CD4-positive, alpha-beta T cell (primary cell): ENCODE measurements at regions not wholly inside any gene's neighbourhood (a gene's known extent, or its start where the extent isn't known, plus 50 kb on each side); places are given as distances from the start of the nearest gene placed in this dataset.

Source experiments
- ATAC-seq: fragments of 200-7000 bp; cut with Tn5 transposase; one replicate; pipeline ENCODE4 v1.10.0; 2022; ENCODE audit warnings: mild to moderate bottlenecking; ENCODE audit not compliant: poor library complexity
- CTCF ChIA-PET: fragments of 350-600 bp; sonication (Branson Sonifier 250); formaldehyde crosslinking; loops from one replicate; lab custom pipeline; 2021; ENCODE audit warnings: antibody characterized with exemption, inconsistent platforms; lab: Charles Lee
- POLR2A ChIA-PET: fragments of 350-600 bp; sonication (Branson Sonifier 250); formaldehyde crosslinking; loops from one replicate; lab custom pipeline; 2021; ENCODE audit warnings: antibody characterized with exemption, inconsistent platforms; lab: Charles Lee
- DNase-seq, 14 experiments: peaks; one replicate each; pipeline ENCODE4 v3.0.0-alpha.2; 2013 to 2020; ENCODE audit warnings: mixed read lengths in 2 of 14
- H3K27ac ChIP-seq, 2 donors: one replicate each; pipeline versions ENCODE4 v1.5.1 to v1.7.0; 2013; ENCODE audit warnings: low read length in 2 of 2, low read depth in 1 of 2, mild to moderate bottlenecking in 1 of 2
- H3K27me3 ChIP-seq, 2 experiments: 1 replicate in 1 of 2; 2 replicates in 1 of 2; pipeline versions ENCODE4 v1.6.1 to v1.7.0; 2013; ENCODE audit warnings: low read length in 2 of 2, control low read depth in 1 of 2, mild to moderate bottlenecking in 1 of 2, moderate library complexity in 1 of 2; ENCODE audit not compliant: insufficient read depth in 2 of 2, control insufficient read depth in 1 of 2
- H3K36me3 ChIP-seq: one replicate; pipeline ENCODE4 v1.6.1; 2013; ENCODE audit warnings: low read length, control low read depth; ENCODE audit not compliant: insufficient read depth
- H3K4me1 ChIP-seq: one replicate; pipeline ENCODE4 v1.6.1; 2013; ENCODE audit warnings: low read length, control low read depth; ENCODE audit not compliant: insufficient read depth
- H3K4me3 ChIP-seq: one replicate; pipeline ENCODE4 v1.5.1; 2013; ENCODE audit warnings: mild to moderate bottlenecking, low read length, moderate library complexity
- H3K9me3 ChIP-seq, 2 experiments: 1 replicate in 1 of 2; 2 replicates in 1 of 2; pipeline versions ENCODE4 v1.6.1 to v1.7.0; 2013; ENCODE audit warnings: low read length in 2 of 2, mild to moderate bottlenecking in 2 of 2, control low read depth in 1 of 2, moderate library complexity in 1 of 2; ENCODE audit not compliant: control insufficient read depth in 1 of 2, insufficient read depth in 1 of 2
- H3K27ac Mint-ChIP-seq: one replicate; pipeline ENCODE4 v1.8.0; 2020; ENCODE audit warnings: mixed read lengths
- H3K27me3 Mint-ChIP-seq: one replicate; pipeline ENCODE4 v1.8.0; 2021; ENCODE audit warnings: mixed read lengths
- H3K36me3 Mint-ChIP-seq: one replicate; pipeline ENCODE4 v1.8.0; 2021; ENCODE audit warnings: low read depth, mixed read lengths
- H3K4me1 Mint-ChIP-seq: one replicate; pipeline ENCODE4 v1.8.0; 2021; ENCODE audit warnings: low read depth, mixed read lengths
- H3K4me3 Mint-ChIP-seq: one replicate; pipeline ENCODE4 v1.8.0; 2020; ENCODE audit warnings: mild to moderate bottlenecking, mixed read lengths
- H3K9me3 Mint-ChIP-seq: one replicate; pipeline ENCODE4 v1.8.0; 2020; ENCODE audit warnings: mixed read lengths
- intact Hi-C, 2 experiments: fragments of 100-400 bp; cut with DNase I in 1 of 2; cut with micrococcal nuclease in 1 of 2; formaldehyde crosslinking; loops; one replicate each; pipeline versions ENCODE4 v1.15.1 to v1.9.0; 2023 to 2025; cut with DNase I, micrococcal nuclease
- TF ChIP-seq, protein P1 (sequence below): fragments of 200-600 bp; IDR thresholded peaks from one replicate; pipeline ENCODE4 v1.8.0; 2022; ENCODE audit warnings: antibody characterized with exemption, mild to moderate bottlenecking

DNA sequence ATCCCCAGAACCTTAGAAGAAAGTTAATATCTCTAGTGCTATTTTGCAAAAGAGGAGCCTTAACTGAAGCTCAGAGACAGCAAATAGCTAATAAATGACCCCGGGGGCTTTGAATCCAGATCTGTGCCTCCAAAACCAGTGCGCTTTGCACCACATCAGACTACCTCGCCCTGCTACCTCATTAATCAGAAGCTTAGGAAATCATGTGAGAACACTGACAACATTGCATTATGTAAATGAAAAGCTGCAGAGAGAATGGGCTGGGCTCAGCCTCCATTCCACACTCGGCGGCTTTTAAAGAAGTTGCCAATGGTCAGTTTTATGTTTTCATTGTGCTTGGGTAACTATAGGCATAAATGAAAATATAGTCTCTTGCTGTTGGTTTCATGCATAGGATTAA is 54.0 kb upstream of the STMND1 start:
- CTCF ChIA-PET, result no interaction called here
- intact Hi-C loops, result no loop called here
- no peaks in the 10 kb centered on the region for H3K4me1 Mint-ChIP-seq

DNA sequence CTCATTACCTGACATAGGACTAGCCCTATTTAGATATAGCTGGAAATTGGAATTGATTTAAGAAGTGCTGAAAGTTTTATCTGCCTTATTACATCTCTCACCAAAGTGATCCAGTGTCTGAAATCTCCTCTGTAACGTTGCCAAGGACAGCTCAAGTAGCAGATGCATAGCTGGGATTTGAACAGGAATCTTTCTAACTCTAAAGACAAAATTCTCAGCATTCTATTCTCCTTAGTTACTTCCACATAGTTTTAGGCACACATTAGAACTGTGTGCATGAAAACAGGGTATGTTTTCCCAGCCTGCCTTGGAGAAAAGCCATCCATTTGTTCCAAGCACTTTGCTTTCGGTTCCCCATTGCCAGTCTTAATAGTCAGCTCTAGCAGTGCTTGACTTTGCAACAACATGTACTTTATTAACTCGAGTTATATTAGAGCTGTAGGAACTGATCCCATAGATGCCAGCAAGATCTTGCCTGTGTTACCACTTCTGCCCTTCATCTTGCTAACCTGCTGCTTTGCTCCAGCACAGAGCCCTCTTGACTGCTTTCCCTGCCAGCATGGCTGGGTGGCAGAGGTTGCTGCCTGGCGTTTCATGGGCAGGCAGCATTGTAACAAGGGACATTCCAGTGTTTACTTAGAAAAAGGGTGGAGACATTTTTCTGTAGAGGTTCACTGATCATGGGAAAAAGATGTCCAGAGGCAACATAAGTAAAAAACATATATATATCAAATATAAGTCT is 56.1 kb upstream of the STMND1 start:
- Histone ChIP-seq H3K27ac (no peak overlapping the region), H3K27me3 (peaks cover 7 to 14% of the 10 kb centered on the region in 2 experiments), H3K4me1 (no peaks in the 10 kb centered on the region), H3K36me3 (no peaks in the 10 kb centered on the region), H3K9me3 (peaks cover 0 to 3% of the 10 kb centered on the region in 2 experiments), H3K4me3 (no peak overlapping the region)
- Mint-ChIP-seq H3K9me3 (no peaks in the 10 kb centered on the region), H3K27me3 (peaks cover 51% of the 10 kb centered on the region), H3K27ac (no peak overlapping the region), H3K36me3 (no peaks in the 10 kb centered on the region), H3K4me3 (no peak overlapping the region), H3K4me1 (no peaks in the 10 kb centered on the region)
- DNase-seq (no peak), ATAC-seq (no peak)
- TF ChIP-seq, protein P1, sequence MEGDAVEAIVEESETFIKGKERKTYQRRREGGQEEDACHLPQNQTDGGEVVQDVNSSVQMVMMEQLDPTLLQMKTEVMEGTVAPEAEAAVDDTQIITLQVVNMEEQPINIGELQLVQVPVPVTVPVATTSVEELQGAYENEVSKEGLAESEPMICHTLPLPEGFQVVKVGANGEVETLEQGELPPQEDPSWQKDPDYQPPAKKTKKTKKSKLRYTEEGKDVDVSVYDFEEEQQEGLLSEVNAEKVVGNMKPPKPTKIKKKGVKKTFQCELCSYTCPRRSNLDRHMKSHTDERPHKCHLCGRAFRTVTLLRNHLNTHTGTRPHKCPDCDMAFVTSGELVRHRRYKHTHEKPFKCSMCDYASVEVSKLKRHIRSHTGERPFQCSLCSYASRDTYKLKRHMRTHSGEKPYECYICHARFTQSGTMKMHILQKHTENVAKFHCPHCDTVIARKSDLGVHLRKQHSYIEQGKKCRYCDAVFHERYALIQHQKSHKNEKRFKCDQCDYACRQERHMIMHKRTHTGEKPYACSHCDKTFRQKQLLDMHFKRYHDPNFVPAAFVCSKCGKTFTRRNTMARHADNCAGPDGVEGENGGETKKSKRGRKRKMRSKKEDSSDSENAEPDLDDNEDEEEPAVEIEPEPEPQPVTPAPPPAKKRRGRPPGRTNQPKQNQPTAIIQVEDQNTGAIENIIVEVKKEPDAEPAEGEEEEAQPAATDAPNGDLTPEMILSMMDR, result no peak
- intact Hi-C loops, result no loop called here
- POLR2A ChIA-PET, result no interaction called here
- CTCF ChIA-PET, result no interaction called here

More for the DNA sequence above, 54.0 kb upstream of the STMND1 start:
- Histone ChIP-seq H3K9me3 (no peaks in the 10 kb centered on the region), H3K36me3 (no peaks in the 10 kb centered on the region), H3K4me3 (no peak overlapping the region), H3K4me1 (no peaks in the 10 kb centered on the region), H3K27ac (no peak overlapping the region), H3K27me3 (peaks cover 4 to 14% of the 10 kb centered on the region in 2 experiments)
- DNase-seq (no peak), ATAC-seq (no peak)
- Mint-ChIP-seq H3K4me3 (no peak overlapping the region), H3K9me3 (no peaks in the 10 kb centered on the region), H3K27me3 (peaks cover 45% of the 10 kb centered on the region), H3K27ac (no peak overlapping the region), H3K36me3 (no peaks in the 10 kb centered on the region)
- POLR2A ChIA-PET, result no interaction called here
- TF ChIP-seq, protein P1, result no peak

DNA sequence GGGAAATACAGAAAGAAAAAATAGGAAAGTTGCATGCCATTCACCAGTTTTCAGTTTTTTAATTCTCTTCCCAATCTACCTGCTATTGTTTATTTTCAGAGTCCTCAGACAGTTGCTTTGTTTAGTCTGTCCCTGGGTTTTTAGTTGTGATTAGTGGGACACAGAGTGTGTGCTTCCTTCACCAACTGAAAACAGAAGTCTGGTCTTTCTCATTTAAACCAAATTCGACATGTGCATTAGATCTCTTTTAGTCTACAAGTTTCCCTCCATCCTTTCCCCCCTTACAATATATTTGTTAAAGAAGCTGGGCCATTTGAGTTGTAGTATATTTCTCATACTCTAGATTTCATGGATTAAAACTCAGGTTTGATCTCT is 58.7 kb upstream of the STMND1 start:
- intact Hi-C loops, result no loop called here
- H3K36me3 ChIP-seq, result no peaks in the 10 kb centered on the region
- H3K9me3 ChIP-seq, result peaks cover 0 to 4% of the 10 kb centered on the region in 2 experiments
- ATAC-seq (no peak), DNase-seq (no peak)
- H3K27me3 Mint-ChIP-seq, result peaks cover 48% of the 10 kb centered on the region
- H3K4me3 Mint-ChIP-seq, result no peak overlapping the region
- no peaks in the 10 kb centered on the region for H3K4me1 ChIP-seq
- TF ChIP-seq, protein P1, result no peak
- H3K27me3 ChIP-seq, result peaks cover 7 to 14% of the 10 kb centered on the region in 2 experiments
- no peak overlapping the region for H3K4me3 ChIP-seq
- no peak overlapping the region for H3K27ac Mint-ChIP-seq
- no peak overlapping the region for H3K27ac ChIP-seq
- no peaks in the 10 kb centered on the region for H3K4me1 Mint-ChIP-seq
- no peaks in the 10 kb centered on the region for H3K9me3 Mint-ChIP-seq
- CTCF ChIA-PET, result no interaction called here
- POLR2A ChIA-PET, result no interaction called here
- H3K36me3 Mint-ChIP-seq, result no peaks in the 10 kb centered on the region
